Caki2 (cell line): ENCODE measurements at regions not wholly inside any gene's neighbourhood (a gene's known extent, or its start where the extent isn't known, plus 50 kb on each side); places are given as distances from the start of the nearest gene placed in this dataset.

Experiments used
- DNase-seq: peaks from one replicate; pipeline ENCODE4 v3.0.0-alpha.2; 2015; ENCODE audit warnings: low read depth
- in situ Hi-C: cut with HindIII; loops from 2 replicates; pipeline ENCODE4 v1.10.0; 2016; ENCODE audit warnings: low sequenced_read_pairs, low pct_unique_long_range_greater_than_20kb, mixed read lengths

- no peak for DNase-seq
- in situ Hi-C loops = no loop called here
These were observed 113.0 kb downstream of the PCDH7 start for GRCh38 chr4:30833206-30833605.

GRCh38 chr4:30835044-30835443, 114.9 kb downstream of the PCDH7 start:
- in situ Hi-C loops = no loop called here
- DNase-seq = no peak

GRCh38 chr4:30836231-30836630, 116.1 kb downstream of the PCDH7 start:
- peak; percentile 59 for DNase-seq
- in situ Hi-C loops = no loop called here

DNA sequence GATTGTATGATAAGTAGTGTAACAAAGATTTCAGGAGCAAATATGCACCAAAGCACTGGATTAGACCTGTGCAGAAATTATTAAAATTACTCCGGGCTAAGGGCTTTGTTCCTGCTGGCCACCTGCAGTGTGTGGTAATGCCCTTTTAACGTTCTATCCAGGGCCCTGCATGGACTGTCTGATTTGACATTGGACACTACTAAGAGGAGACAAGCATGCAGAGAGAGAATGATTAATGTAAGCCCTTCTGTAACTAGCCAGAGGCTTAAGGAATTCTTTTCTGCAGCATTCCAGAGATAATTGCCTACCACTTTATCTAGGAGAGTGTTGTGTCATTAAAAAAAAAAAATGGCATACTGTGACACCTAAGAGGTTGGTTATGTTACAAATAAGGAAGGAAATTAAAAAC, 117.0 kb downstream of the PCDH7 start:
- in situ Hi-C loops = no loop called here
- peak; percentile 87 for DNase-seq

DNA sequence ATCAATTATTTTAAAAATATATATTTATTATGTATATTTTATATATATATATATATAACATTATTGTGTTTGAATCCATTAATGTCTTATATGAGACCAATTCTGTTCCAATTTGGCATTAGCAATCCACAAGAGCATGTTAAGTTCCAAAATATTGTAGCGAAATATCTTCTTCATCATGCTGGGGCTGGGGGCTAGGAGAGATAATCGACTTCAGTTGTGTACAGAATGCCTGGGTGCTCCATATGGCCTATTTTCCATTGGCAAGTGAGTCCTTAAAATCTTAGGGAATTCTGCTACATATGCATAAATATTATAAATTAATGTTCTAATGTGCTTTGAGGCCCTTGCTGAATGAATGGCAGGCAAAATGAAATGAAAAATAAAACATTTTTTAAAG, 117.7 kb downstream of the PCDH7 start:
- in situ Hi-C loops = no loop called here

DNA sequence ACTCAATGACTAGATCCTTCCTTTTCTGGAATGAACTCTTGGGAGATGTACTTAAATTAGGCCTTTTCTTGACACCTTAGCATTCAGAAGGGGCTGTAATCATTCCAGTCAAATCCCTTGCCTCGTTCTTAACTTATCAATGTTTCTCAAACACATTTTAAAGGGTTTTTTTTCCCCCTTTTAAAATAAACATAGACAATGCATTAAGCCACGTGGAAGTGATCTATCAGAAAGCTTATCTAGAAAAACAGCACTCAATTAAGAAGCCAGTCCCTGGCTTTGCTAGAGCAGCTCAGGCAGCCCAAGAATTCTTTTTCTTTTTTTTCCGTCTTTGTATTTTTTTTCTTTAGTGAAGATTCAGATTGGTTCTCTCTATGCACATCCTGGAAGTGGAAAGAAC, 118.2 kb downstream of the PCDH7 start:
- DNase-seq = no peak
- in situ Hi-C loops = no loop called here

More for the DNA sequence above, 117.7 kb downstream of the PCDH7 start:
- no peak for DNase-seq

DNA sequence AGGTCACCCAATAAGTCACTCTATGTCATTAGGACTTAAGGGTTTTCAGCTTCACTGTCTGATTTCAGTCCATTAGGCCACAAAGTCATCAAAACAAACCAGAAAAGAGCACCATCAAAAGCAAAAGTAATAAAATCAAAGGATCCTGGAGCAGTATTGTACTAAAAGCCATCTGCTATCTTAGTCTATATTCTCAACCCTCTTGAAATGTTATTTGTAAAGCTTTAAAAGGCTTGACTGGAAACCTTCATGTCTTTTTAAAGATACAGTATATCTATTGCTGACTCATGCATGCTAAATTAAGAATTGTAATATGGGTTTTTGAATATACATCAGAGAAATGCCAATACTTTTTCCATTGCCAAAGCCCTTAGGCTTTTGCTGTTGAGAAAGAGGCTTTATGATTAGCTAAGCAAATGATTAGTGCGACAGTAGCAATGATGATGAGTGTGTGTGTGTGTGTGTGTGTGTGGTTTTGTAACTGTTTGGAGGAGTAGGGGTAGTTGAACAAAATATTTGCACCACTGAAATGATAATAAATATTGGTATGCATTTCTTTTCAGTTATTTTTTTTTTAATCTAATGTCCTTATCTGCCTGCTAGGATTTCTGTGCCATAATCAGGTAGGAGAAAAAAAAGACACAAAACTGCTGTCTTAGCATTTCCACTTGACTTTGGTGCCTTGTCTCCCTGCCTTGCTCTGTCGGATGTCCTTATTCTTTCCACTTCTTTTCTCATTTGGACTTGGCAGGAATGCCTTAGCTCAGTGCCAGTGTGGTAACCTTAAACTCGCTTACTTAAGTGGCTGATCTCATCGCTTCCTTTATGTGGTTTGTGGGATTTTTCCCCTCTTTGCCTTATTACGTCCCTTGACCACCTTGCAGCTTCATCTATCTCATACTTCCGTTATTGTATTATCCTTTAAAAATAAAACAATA, 119.7 kb downstream of the PCDH7 start:
- DNase-seq = peak; percentile 21
- in situ Hi-C loops = no loop called here

- DNase-seq = peak; percentile 5
- in situ Hi-C loops = no loop called here
These were observed 120.4 kb downstream of the PCDH7 start for GRCh38 chr4:30840571-30840970.

- in situ Hi-C loops = no loop called here
- DNase-seq = no peak
These were observed 122.0 kb downstream of the PCDH7 start for GRCh38 chr4:30842142-30842541.

DNA sequence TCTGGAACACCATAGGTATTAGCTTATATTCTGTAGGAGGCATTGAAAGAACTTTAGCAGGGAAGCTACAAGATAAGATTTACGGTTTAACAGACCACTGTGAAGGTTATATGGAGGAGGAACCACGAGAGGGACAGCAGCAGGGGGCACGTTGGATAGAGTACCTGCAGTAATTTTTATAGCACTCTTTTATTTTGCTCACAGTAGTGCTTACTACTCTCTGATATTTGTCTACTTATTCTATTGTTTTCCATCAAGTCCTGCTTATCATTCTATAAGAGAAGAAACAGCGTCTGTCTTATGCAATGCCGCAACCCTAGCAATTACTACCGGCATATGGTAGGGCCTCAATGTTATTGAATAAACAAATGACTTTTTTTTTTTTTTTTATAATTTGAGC, 122.5 kb downstream of the PCDH7 start:
- in situ Hi-C loops = no loop called here
- DNase-seq = no peak

DNA sequence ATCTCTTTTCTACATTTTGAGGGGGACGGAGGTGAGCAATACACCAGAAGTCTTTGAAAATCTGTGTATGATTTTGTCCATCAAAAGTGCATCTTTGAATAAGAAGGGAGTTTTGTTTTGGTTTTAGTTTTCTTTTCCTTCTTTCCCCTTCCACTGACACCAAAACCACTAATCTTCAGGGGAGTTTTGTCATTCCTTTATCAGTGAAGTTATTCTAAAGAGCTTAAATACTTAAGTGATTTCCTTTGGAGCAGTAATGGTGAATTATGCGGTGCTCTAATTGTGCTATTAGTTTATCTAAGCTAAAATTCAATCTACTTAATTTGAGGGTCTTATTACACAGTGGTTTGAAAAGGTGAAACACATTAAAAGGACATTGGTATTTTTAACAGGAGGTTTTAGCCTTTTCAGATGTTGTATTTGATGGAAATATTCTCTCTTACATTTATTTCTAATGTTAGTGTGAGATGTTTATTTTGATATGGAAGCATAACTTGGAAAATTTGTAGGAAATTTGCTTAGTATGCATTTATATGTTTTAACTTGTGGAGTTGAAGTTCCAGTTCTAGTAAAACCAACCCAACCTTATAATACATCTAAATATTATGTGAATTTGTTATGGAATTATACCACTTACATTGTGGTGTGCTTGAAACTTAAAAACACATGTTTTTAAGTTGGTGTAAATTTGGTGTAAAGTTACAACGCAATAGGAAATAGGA, 124.9 kb downstream of the PCDH7 start:
- in situ Hi-C loops = no loop called here

DNA sequence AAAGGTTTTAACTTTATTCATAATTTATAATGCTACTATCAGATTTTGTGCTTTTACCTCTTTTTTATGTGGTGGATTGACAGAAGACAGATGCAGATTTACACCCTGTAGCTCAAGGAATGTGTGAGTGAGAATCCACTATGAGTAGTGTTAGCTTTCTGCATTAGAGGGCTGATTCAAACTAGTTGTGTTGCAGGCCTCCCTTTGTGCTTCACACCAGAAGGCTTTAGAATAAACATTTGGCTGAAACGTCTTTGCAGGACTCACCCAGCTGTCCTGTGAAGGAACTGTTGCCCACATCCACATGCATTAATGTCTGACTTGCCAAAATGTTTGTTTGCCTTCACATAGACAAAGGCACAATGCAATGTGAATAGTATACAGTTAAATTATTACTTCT, 127.0 kb downstream of the PCDH7 start:
- no peak for DNase-seq
- in situ Hi-C loops = no loop called here

More for the DNA sequence above, 124.9 kb downstream of the PCDH7 start:
- DNase-seq = no peak

- in situ Hi-C loops = no loop called here
- no peak for DNase-seq
These were observed 127.8 kb downstream of the PCDH7 start for GRCh38 chr4:30847958-30848357.

DNA sequence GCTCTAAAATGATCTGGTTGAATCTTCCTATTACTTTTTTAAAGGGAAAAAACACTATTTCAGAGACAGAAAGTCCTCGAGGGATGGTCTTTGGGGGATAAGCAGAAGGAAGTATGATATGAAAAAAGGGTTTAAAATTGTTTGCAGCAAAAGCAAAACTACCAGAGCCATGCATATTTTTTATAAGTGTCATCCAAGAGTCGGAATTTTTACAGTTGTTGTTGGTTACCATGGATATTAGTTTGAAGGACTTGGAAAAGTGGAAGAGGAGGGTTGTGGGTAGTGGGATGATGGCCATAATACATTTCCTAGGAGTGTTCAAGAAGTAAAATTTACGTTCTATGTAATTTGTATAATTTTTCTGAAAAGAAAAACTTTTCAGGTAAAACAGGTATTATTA, 134.4 kb downstream of the PCDH7 start:
- DNase-seq = no peak
- in situ Hi-C loops = no loop called here

DNA sequence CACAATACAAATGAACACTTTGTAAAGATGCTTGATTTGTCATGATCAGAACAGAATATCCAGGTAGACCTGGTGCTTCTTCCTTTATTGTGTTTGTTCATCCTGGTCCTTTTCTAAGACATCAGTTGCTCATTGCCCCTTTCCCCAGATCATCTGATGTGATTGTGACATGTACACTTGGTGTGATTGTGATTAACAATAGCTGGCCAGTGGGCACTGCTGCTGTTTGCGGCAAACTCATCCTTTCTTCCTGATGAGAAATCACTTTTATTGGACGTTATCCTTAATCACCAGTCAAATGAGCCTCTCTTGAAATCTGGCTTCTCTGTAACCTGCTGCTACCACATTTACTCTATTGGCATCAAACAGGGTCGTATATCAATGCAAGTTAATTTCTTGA, 135.1 kb downstream of the PCDH7 start:
- no peak for DNase-seq

GRCh38 chr4:30856795-30857564, 136.8 kb downstream of the PCDH7 start:
- no peak for DNase-seq
- in situ Hi-C loops = no loop called here

More for the DNA sequence above, 135.1 kb downstream of the PCDH7 start:
- in situ Hi-C loops = no loop called here

DNA sequence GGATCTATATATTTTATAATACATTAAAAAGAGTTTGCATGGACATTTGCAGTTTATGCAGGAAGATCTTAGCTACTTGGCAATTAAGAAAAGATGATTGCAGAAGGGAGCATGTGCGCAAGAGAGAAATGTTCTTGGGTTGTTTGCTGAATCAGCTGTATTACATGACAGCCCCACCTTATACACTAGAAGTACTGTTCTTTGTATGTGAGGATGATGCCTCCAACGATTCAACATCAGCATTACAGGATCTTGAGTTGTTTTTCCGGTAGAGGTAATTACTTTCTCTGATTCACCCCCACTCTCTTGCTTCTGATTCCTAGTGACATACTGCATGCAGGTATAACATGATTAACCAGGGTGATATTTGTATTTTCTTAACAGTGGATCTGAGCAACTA, 140.8 kb downstream of the PCDH7 start:
- in situ Hi-C loops = no loop called here
- DNase-seq = no peak

GRCh38 chr4:30862196-30862595, 142.0 kb downstream of the PCDH7 start:
- no peak for DNase-seq
- in situ Hi-C loops = no loop called here

DNA sequence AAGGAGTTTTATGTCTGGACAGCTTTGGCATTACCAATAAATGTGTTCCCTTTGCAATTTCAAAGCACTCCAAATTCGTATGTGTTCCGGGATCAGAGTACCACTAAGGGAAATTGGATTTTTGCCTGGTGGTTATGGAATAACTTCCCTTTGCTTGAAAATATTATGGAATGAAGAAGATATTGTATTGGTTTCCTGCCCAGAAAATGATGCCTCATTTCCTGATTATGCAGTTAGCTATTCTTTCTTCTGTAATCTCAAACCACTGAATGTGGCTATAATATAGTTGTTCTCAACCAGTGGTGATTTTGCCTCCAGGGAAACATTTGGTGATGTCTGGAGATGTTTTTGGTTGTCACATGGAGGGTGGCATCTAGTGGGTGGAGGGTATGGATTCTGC, 142.9 kb downstream of the PCDH7 start:
- DNase-seq = no peak
- in situ Hi-C loops = no loop called here
